Small intestine (tissue), 7 donors: ENCODE measurements at regions not wholly inside any gene's neighbourhood (a gene's known extent, or its start where the extent isn't known, plus 50 kb on each side); places are given as distances from the start of the nearest gene placed in this dataset.

Source experiments
- DNase-seq, 2 donors: peaks; one replicate each; pipeline versions ENCODE4 v3.0.0 to v3.0.0-alpha.2; 2013
- FAIRE-seq: peaks from 2 replicates; lab custom pipeline; 2012; peaks lifted over from hg19 to GRCh38; lab: Jason Lieb, UNC
- H3K27ac ChIP-seq, 3 donors: one replicate each; pipeline ENCODE4 v1.5.1; 2013; ENCODE audit warnings: low read length in 2 of 3, mild to moderate bottlenecking in 2 of 3, control low read depth in 1 of 3, inconsistent platforms in 1 of 3, low read depth in 1 of 3, moderate library complexity in 1 of 3
- H3K27me3 ChIP-seq, 3 donors: one replicate each; pipeline ENCODE4 v1.6.1; 2013; ENCODE audit warnings: low read length in 3 of 3, inconsistent platforms in 1 of 3; ENCODE audit not compliant: control insufficient read depth in 3 of 3, insufficient read depth in 3 of 3
- H3K36me3 ChIP-seq, 3 donors: one replicate each; pipeline ENCODE4 v1.6.1; 2013; ENCODE audit warnings: low read length in 3 of 3, inconsistent platforms in 1 of 3, low read depth in 1 of 3, mild to moderate bottlenecking in 1 of 3, moderate library complexity in 1 of 3; ENCODE audit not compliant: control insufficient read depth in 3 of 3, insufficient read depth in 2 of 3
- H3K4me1 ChIP-seq, 3 donors: one replicate each; pipeline ENCODE4 v1.6.1; 2013; ENCODE audit warnings: low read length in 2 of 3, inconsistent platforms in 1 of 3, low read depth in 1 of 3, mild to moderate bottlenecking in 1 of 3, moderate library complexity in 1 of 3; ENCODE audit not compliant: control insufficient read depth in 3 of 3, insufficient read depth in 2 of 3
- H3K4me3 ChIP-seq, 3 donors: one replicate each; pipeline ENCODE4 v1.5.1; 2013; ENCODE audit warnings: low read length in 3 of 3, control low read depth in 1 of 3, inconsistent platforms in 1 of 3, low read depth in 1 of 3, mild to moderate bottlenecking in 1 of 3, moderate library complexity in 1 of 3
- H3K9me3 ChIP-seq, 2 donors: one replicate each; pipeline ENCODE4 v1.6.1; 2013; ENCODE audit warnings: low read depth in 1 of 2, low read length in 1 of 2; ENCODE audit not compliant: control insufficient read depth in 2 of 2, insufficient read depth in 1 of 2
- WGBS, 3 donors: extraction: QIAGEN DNeasy Blood & Tissue Kit; methylation state at CpG; one replicate each; pipeline ENCODE4 v1.1.7; 2013; 5-methylcytosine and 5-hydroxymethylcytosine counted together
- donor health status: healthy with polysubstance abuse.
- donor health status: control.
- donor health status: control.
- donor health status: Bipolar disorder and iron deficiency.
- donor health status: healthy.

DNA sequence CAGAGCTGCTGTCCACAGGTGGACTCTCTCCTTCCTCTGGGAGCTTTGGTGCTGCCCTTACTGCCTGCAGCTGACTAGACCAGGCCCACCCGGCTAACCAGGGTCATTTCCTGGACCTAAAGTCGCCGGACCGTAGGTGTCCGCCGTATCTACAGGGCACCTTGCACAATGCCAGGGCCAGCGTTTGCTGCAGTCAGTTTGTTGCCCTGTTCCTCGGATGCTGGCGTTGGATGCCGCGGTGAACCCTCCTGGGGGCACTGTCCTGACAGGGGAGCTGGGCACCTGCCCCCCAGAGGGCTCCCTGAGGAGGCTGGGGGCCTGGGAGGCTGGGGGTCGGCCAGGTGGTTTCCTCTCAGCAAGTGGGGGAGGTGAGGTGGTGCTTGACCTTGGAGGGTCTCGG lies 96.6 kb downstream of the UNCX start:
- H3K27me3 ChIP-seq, result peaks cover 4 to 12% (median 7%) of the 10 kb centered on the region in 3 donors
- H3K4me1 ChIP-seq, result no peaks in the 10 kb centered on the region
- FAIRE-seq (no peak), DNase-seq (no peak)
- no peak overlapping the region for H3K4me3 ChIP-seq
- no peaks in the 10 kb centered on the region for H3K36me3 ChIP-seq
- no peak overlapping the region for H3K27ac ChIP-seq
- H3K9me3 ChIP-seq, result peaks cover 0 to 3% of the 10 kb centered on the region in 2 donors
- WGBS, 3 donors, result 78 to 86% (median 83%) methylated on average over 13 of the region's 13 CpGs

DNA sequence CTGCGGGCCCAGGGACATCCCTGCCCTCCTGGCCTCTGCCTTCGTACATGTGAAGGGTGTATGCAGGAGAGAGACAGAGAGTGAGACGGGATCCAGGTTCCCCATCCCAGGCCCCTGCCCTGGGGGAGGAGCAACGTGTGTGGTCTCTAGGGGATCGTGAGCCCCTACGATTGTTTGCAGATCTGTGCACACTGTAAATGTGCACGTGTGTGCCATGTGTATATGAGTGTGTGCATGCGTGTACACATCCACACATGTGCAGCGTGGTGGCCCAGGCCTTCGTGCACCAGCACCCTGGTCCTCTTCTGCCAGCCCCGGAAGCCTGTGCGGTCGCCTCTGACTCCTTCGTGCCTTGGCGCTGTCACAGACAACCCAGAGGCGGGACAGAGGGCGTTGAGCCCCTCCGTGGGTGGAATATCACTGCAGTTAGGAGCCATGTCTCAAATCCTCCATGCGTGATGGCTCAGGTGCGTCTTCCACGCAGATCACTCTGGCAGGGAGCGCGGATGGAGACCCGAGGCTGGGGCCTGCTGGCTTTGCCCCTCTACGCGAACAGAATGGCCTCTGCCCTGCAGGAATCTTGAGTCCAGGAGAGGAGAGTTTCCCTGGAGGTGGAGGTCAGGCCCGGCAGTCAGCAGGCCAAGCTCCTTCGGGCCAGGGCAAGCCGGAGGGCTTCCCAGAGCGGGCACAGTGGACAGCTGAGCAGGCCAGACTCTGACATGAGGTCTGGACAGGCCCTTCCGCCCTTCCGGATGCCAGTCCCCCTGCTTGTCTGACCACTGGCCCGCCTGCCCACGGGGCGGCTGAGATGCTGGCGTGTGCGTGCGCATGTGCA lies 97.5 kb downstream of the UNCX start:
- DNase-seq (no peak), FAIRE-seq (no peak)
- H3K27me3 ChIP-seq, result peaks cover 4 to 12% (median 7%) of the 10 kb centered on the region in 3 donors

DNA sequence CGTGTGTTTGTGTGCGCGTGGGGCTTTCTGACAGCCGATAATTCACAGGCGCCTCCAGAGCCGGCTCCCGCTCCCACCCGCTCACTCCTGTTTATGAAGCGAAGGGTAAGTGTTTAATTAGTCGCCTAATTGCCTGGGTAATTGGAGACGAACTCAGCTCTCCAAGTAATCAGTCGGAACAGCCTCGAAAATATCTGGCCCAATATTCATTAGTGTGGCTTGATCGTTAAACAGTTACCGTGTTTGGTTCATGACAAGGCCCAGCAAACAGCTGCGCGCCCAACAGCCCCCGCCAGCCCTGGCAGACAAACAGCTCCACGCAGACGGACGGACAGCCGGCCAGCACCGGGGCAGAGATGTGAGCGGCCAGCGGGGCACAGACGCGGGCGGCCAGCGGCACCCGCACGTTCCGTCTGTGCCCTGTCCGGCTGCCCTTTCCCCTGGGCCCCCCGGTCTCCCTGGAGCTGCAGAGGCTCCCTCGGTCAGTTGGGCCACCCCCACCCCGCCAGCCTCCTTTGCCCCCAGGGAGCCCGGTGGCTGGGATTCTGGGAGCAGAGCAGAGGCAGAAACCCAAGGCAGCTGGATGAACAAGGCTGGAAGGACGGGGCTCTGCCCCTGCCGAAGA lies 98.2 kb downstream of the UNCX start:
- Histone ChIP-seq H3K9me3 (peaks cover 0 to 3% of the 10 kb centered on the region in 2 donors), H3K4me3 (no peak overlapping the region), H3K4me1 (no peaks in the 10 kb centered on the region), H3K36me3 (no peaks in the 10 kb centered on the region), H3K27ac (no peak overlapping the region), H3K27me3 (peaks cover 4 to 12% (median 7%) of the 10 kb centered on the region in 3 donors)
- WGBS, 3 donors, result 77 to 83% (median 81%) methylated on average over 39 of the region's 39 CpGs
- FAIRE-seq (no peak), DNase-seq (no peak)

More for the DNA sequence above, 97.5 kb downstream of the UNCX start:
- H3K27ac ChIP-seq, result no peak overlapping the region
- WGBS, 3 donors, result 78 to 84% (median 82%) methylated on average over 38 of the region's 38 CpGs
- no peaks in the 10 kb centered on the region for H3K4me1 ChIP-seq
- no peak overlapping the region for H3K4me3 ChIP-seq
- peaks cover 0 to 3% of the 10 kb centered on the region in 2 donors for H3K9me3 ChIP-seq
- no peaks in the 10 kb centered on the region for H3K36me3 ChIP-seq

DNA sequence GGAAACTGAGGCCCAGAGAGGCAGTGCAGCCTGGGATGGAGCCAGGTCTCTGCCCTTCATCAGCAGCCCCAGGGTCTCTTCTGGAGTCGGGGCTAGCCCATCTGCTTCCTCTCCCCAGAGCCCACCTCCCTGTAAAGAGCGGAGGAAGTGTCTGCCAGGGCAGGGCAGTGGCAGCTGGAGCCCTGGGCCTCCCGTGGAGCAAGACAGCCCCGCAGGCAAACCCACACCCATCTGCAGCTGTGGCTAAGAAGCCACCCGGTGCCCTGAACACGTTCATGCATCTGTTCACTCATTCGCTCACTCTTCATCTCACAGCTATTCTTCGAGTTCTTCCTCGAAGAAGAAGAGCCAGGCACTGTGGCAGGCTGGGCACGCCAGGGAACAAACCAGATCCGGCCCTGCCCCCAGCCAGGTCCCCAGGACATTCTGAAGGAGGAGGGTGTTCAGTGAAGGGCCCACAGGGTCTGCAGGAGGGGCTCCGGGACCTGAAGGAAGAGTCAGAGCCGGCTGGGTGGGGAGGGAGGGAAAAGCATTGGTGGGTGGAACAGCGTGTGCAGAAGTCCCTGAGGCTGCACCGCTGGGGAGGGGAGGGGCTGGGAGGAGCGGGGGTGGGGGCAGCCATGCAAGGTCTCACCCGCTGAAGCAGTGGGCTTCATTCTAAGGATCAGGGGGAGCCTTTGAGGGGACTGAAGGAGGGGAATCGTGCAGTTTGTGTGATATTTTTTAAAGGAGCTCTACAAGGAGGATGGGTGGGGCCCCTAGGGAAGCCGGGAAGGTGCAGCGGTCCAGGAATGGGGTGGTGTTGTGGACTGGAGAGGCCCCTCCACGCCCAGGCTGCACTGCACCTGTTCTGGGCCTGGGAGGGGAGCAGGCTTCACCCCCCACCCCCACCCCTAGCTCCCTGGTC lies 99.1 kb downstream of the UNCX start:
- H3K9me3 ChIP-seq, result peaks cover 0 to 4% of the 10 kb centered on the region in 2 donors
- no peak overlapping the region for H3K4me3 ChIP-seq
- DNase-seq (no peak), FAIRE-seq (no peak)
- H3K27me3 ChIP-seq, result peaks cover 4 to 12% (median 4%) of the 10 kb centered on the region in 3 donors
- WGBS, 3 donors, result 48 to 53% (median 52%) methylated on average over 20 to 21 of the region's 21 CpGs
- no peaks in the 10 kb centered on the region for H3K36me3 ChIP-seq
- no peaks in the 10 kb centered on the region for H3K4me1 ChIP-seq
- no peak overlapping the region for H3K27ac ChIP-seq

DNA sequence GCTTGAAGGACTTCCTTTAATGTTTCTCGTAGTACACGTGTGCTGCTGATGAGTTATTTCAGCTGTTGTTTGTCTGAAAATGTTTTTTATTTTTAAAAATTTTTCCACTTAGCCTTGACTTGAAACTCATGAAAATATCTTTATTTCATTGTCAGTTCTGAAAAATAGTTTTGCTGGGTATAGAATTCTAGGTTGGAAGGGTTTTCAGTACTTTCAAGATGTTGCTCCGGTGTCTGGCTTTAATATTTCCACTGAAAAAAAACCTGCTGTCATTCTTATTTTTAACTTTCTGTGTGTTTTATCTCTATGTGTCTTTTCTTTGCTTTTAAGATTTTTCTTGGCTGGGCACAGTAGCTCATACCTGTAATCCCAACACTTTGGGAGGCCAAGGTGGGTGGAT lies 103.8 kb downstream of the UNCX start:
- 87 to 93% (median 91%) methylated on average over 3 of the region's 3 CpGs for WGBS, 3 donors

DNA sequence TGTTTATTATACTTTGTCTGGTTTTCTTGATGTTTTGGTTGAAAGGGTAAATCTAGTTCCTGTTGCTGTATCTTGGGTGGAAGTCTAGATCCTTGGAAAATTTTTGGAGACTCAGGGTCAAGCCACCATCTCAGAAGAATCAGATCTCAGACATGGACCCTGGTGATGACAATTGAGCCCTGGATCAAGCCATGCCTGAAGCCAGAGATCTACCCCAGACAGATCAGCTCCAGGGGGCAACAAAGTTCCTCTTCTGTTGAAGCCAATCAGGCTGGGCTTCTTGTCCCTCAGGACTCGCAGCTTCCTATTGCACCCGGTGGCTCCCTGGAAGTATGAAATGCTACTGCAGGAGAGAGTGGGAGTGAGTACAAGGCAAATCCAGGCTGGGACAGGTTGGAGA lies 106.9 kb downstream of the UNCX start:
- Histone ChIP-seq H3K36me3 (no peaks in the 10 kb centered on the region), H3K4me3 (no peak overlapping the region), H3K27me3 (peaks cover 0 to 11% (median 0%) of the 10 kb centered on the region in 3 donors), H3K27ac (no peak overlapping the region), H3K4me1 (no peaks in the 10 kb centered on the region), H3K9me3 (peaks cover 0 to 6% of the 10 kb centered on the region in 2 donors)
- 83 to 92% (median 85%) methylated on average over 2 of the region's 2 CpGs for WGBS, 3 donors
- FAIRE-seq, result no peak
- DNase-seq, result no peak

More for the DNA sequence above, 103.8 kb downstream of the UNCX start:
- H3K4me1 ChIP-seq, result no peaks in the 10 kb centered on the region
- no peak overlapping the region for H3K27ac ChIP-seq
- H3K36me3 ChIP-seq, result no peaks in the 10 kb centered on the region
- peaks cover 3 to 13% (median 4%) of the 10 kb centered on the region in 3 donors for H3K27me3 ChIP-seq
- FAIRE-seq (no peak), DNase-seq (no peak)
- H3K9me3 ChIP-seq, result peaks cover 0 to 6% of the 10 kb centered on the region in 2 donors
- no peak overlapping the region for H3K4me3 ChIP-seq

DNA sequence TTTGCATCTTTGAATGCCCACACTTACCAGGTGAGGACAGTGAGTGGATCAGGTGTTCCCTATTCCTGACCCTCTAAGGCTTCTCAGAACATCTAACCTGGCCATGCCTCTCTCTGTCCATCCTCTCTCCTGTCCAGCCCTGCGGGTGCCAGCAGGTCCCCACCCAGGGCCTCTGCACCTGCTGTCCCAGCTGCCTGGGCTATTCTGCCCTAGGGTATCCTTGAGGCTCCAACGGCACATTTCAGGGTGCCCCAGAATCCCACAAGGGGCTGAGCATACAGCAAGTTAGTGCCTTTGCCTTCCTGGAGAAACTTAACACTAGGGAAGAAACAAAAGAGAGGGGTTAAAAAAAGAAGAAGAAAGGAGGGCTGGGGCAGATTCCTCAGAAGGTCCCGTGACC lies 107.4 kb downstream of the UNCX start:
- H3K27ac ChIP-seq, result no peak overlapping the region
- H3K4me1 ChIP-seq, result no peaks in the 10 kb centered on the region
- no peaks in the 10 kb centered on the region for H3K36me3 ChIP-seq
- 70 to 72% (median 70%) methylated on average over 3 of the region's 3 CpGs for WGBS, 3 donors
- peaks cover 0 to 11% (median 0%) of the 10 kb centered on the region in 3 donors for H3K27me3 ChIP-seq
- DNase-seq (no peak), FAIRE-seq (no peak)
- no peak overlapping the region for H3K4me3 ChIP-seq
- H3K9me3 ChIP-seq, result peaks cover 0 to 6% of the 10 kb centered on the region in 2 donors
